GM12878 (cell line): ENCODE measurements at regions not wholly inside any gene's neighbourhood (a gene's known extent, or its start where the extent isn't known, plus 50 kb on each side); places are given as distances from the start of the nearest gene placed in this dataset.

Source experiments
- ATAC-seq: fragments of 200-7000 bp; cut with Tn5 transposase; 3 replicates; pipeline ENCODE4 v1.9.1; 2020; ENCODE audit warnings: mild to moderate bottlenecking, moderate library complexity
- BruUV-seq: library from RNA; stranded (reverse); fragments of 400-500 nt; replicated peaks from 2 replicates; lab custom pipeline; 2021; lab: Mats Ljungman, UMichigan
- CTCF ChIA-PET: fragments of 300-600 bp; sonication (Branson Sonifier 250); formaldehyde crosslinking; extraction: SDS; loops from one replicate; lab custom pipeline; 2021; ENCODE audit warnings: inconsistent platforms; lab: Yijun Ruan, JAX
- POLR2A ChIA-PET: fragments of 350-600 bp; formaldehyde crosslinking; extraction: SDS; loops from one replicate; lab custom pipeline; 2021; ENCODE audit warnings: inconsistent platforms; lab: Charles Lee
- RAD21 ChIA-PET: fragments of 300-600 bp; sonication (Branson Sonifier 250); formaldehyde crosslinking; loops from one replicate; lab custom pipeline; 2023; ENCODE audit warnings: antibody characterized with exemption; ENCODE audit not compliant: unreplicated experiment; lab: Charles Lee
- SMC1A ChIA-PET: fragments of 300-600 bp; sonication (Branson Sonifier 250); formaldehyde crosslinking; loops from one replicate; lab custom pipeline; 2023; ENCODE audit not compliant: unreplicated experiment, uncharacterized antibody; lab: Charles Lee
- DNase-seq: peaks from one replicate; pipeline ENCODE4 v3.0.0-alpha.2; 2011; ENCODE audit warnings: low read depth, low spot score
- FAIRE-seq: peaks from 3 replicates; lab custom pipeline; 2011; peaks lifted over from hg19 to GRCh38; lab: Jason Lieb, UNC
- H2AFZ ChIP-seq: 2 replicates; pipeline ENCODE4 v1.6.0; 2011; ENCODE audit warnings: low read depth, low read length, control low read depth; ENCODE audit not compliant: control insufficient read depth
- H3K27ac ChIP-seq: 2 replicates; pipeline ENCODE4 v1.5.1; 2011; ENCODE audit warnings: control low read depth; ENCODE audit not compliant: control insufficient read depth, insufficient read depth
- H3K27me3 ChIP-seq, 2 experiments: replicated peaks in 1 of 2; 2 replicates each; pipeline versions ENCODE4 v1.6.0 to v1.6.1; 2011; ENCODE audit warnings: low read length in 1 of 2; ENCODE audit not compliant: control insufficient read depth in 2 of 2, insufficient read depth in 2 of 2
- H3K36me3 ChIP-seq, 2 experiments: 2 replicates each; pipeline ENCODE4 v1.5.1; 2011; ENCODE audit warnings: low read length in 1 of 2; ENCODE audit not compliant: control insufficient read depth in 2 of 2, insufficient read depth in 2 of 2
- H3K4me1 ChIP-seq: 2 replicates; pipeline ENCODE4 v1.6.1; 2011; ENCODE audit warnings: mild to moderate bottlenecking, low read length, moderate library complexity, mixed read lengths; ENCODE audit not compliant: control insufficient read depth, insufficient read depth
- H3K4me2 ChIP-seq: 2 replicates; pipeline ENCODE4 v1.6.0; 2011; ENCODE audit warnings: control low read depth; ENCODE audit not compliant: control insufficient read depth, insufficient read depth
- H3K4me3 ChIP-seq: fragments of 200-600 bp; sonication (generic); 2 replicates; pipeline ENCODE4 v1.5.1; 2016
- H3K79me2 ChIP-seq: 2 replicates; pipeline ENCODE4 v1.6.0; 2011; ENCODE audit warnings: low read length; ENCODE audit not compliant: control insufficient read depth, insufficient read depth
- H3K9ac ChIP-seq: 2 replicates; pipeline ENCODE4 v1.8.0; 2011; ENCODE audit warnings: low read length, control low read depth, mixed read lengths; ENCODE audit not compliant: control insufficient read depth, insufficient read depth
- H3K9me3 ChIP-seq: replicated peaks from 3 replicates; pipeline ENCODE4 v1.5.1; 2011; ENCODE audit warnings: mild to moderate bottlenecking, low read length; ENCODE audit not compliant: control insufficient read depth, insufficient read depth
- H4K20me1 ChIP-seq: 2 replicates; pipeline ENCODE4 v1.6.0; 2011; ENCODE audit not compliant: control insufficient read depth, insufficient read depth
- IRF4 ChIP-seq: IDR thresholded peaks from 2 replicates; pipeline ENCODE4 v1.6.1; 2011; ENCODE audit warnings: low read depth, low read length
- RCOR1 ChIP-seq: conservative IDR thresholded peaks from 2 replicates; pipeline ENCODE4 v1.6.1; 2012; ENCODE audit warnings: low read depth, low read length, improper control_type of control experiment
- YY1 ChIP-seq: IDR thresholded peaks from 2 replicates; pipeline ENCODE4 v1.6.1; 2011; ENCODE audit warnings: low read depth, mild to moderate bottlenecking, low read length
- ZNF207 ChIP-seq: fragments of 450-650 bp; IDR thresholded peaks from 2 replicates; pipeline ENCODE4 v1.6.1; 2014; ENCODE audit warnings: antibody characterized with exemption, mild to moderate bottlenecking, borderline replicate concordance
- WGBS: methylation state at CpG from one replicate; pipeline ENCODE4 v1.1.6; 2016; ENCODE audit warnings: low lambda C conversion rate; ENCODE audit not compliant: insufficient replicate concordance, insufficient coverage; ENCODE audit errors: missing lambda C conversion rate; 5-methylcytosine and 5-hydroxymethylcytosine counted together
- in situ Hi-C: fragments of 300-500 bp; cut with MboI; formaldehyde crosslinking; loops from 9 replicates; pipeline ENCODE4 v1.14.3; 2018; ENCODE audit warnings: mixed read lengths
- intact Hi-C: fragments of 100-400 bp; cut with micrococcal nuclease; formaldehyde crosslinking; loops from one replicate; pipeline ENCODE4 v1.14.2; 2022; ENCODE audit not compliant: unreplicated experiment
- TF ChIP-seq, protein P1 (sequence below): IDR thresholded peaks from 2 replicates; pipeline ENCODE4 v1.6.1; 2012; ENCODE audit warnings: low read depth, low read length, improper control_type of control experiment

DNA sequence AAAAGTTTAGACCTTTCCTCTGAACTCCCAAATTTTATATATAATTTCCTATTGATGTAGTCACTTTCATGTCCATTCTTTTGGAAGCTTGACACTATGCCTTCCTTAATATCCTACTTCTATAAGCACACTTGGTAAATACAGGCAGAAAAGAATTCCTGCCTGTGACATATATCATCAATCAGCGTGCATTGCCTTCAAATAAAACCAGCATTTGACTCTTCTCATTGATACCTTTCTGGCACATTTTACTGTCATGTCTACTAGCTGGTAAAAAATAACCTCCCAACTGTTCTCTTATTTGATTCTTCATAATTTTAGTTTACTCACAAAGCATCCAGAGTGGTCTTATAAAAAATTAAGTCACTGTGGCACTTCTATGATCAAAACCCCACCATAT is 693.5 kb downstream of the CBLN2 start:
- H3K4me3 ChIP-seq = no peak overlapping the region
- CTCF ChIA-PET = no interaction called here
- H3K27ac ChIP-seq = no peak overlapping the region
- TF ChIP-seq RCOR1 = no peak
- WGBS = 8% methylated on average over 1 of the region's 1 CpG
- no peak for FAIRE-seq
- in situ Hi-C loops = no loop called here
- no peaks in the 10 kb centered on the region for H3K27me3 ChIP-seq
- no peaks in the 10 kb centered on the region for H4K20me1 ChIP-seq
- BruUV-seq = no TSS peak
- H3K9me3 ChIP-seq = no peaks in the 10 kb centered on the region; the same call in 2 of the 3 replicates
- intact Hi-C loops = no loop called here
- no peak overlapping the region for H2AFZ ChIP-seq
- H3K4me1 ChIP-seq = no peaks in the 10 kb centered on the region
- no peak for DNase-seq
- no peak overlapping the region for H3K4me2 ChIP-seq
- no peak for ATAC-seq
- no peaks in the 10 kb centered on the region for H3K79me2 ChIP-seq
- POLR2A ChIA-PET = no interaction called here
- no peaks in the 10 kb centered on the region for H3K36me3 ChIP-seq
- RAD21 ChIA-PET = no interaction called here
- SMC1A ChIA-PET = no interaction called here
- no peak overlapping the region for H3K9ac ChIP-seq

DNA sequence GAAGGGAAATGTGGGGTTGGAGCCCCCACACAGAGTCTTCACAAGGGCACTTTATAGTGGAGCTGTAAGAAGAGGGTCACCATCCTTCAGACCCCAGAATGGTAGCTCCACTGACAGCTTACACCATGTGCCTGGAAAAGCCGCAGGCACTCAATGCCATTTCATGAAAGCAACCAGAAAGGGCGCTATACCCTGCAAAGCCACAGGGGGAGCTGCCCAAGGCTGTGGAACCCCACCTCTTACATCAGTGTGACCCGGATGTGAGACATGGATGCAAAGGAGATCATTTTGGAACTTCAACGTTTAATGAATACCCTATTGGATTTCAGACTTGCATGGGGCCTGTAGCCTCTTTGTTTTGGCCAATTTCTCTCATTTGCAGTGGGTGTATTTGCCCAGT is 694.7 kb downstream of the CBLN2 start:
- RAD21 ChIA-PET = no interaction called here
- H3K9me3 ChIP-seq = no peaks in the 10 kb centered on the region; the same call in 2 of the 3 replicates
- H3K4me2 ChIP-seq = no peak overlapping the region

More for the DNA sequence above, 694.7 kb downstream of the CBLN2 start:
- Histone ChIP-seq H3K4me3 (no peak overlapping the region), H3K9ac (no peak overlapping the region), H3K27me3 (no peaks in the 10 kb centered on the region), H4K20me1 (no peaks in the 10 kb centered on the region), H2AFZ (no peak overlapping the region), H3K36me3 (no peaks in the 10 kb centered on the region), H3K4me1 (no peaks in the 10 kb centered on the region), H3K27ac (no peak overlapping the region), H3K79me2 (no peaks in the 10 kb centered on the region)
- intact Hi-C loops = no loop called here
- CTCF ChIA-PET = no interaction called here
- TF ChIP-seq ZNF207 (no peak), YY1 (no peak), IRF4 (no peak)
- TF ChIP-seq, protein P1, sequence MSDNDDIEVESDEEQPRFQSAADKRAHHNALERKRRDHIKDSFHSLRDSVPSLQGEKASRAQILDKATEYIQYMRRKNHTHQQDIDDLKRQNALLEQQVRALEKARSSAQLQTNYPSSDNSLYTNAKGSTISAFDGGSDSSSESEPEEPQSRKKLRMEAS = no peak
- in situ Hi-C loops = no loop called here
- FAIRE-seq (no peak), DNase-seq (no peak), ATAC-seq (no peak)
- 0% methylated on average over 4 of the region's 4 CpGs for WGBS
- SMC1A ChIA-PET = no interaction called here
- POLR2A ChIA-PET = no interaction called here
- BruUV-seq = no TSS peak
